Body of pancreas (tissue), 4 donors: ENCODE measurements at regions not wholly inside any gene's neighbourhood (a gene's known extent, or its start where the extent isn't known, plus 50 kb on each side); places are given as distances from the start of the nearest gene placed in this dataset.

ENCODE experiments used
- POLR2A ChIP-seq, 3 donors: fragments of 450-650 bp; IDR thresholded peaks; one replicate each; pipeline ENCODE4 v1.6.1; 2016; ENCODE audit warnings: antibody characterized with exemption in 3 of 3, mild to moderate bottlenecking in 2 of 3
- TF ChIP-seq, protein P1 (sequence below), 7 experiments: fragments of 450-650 bp in 4 of 7; fragments of 200-600 bp in 3 of 7; sonication (generic) in 3 of 7; IDR thresholded peaks; one replicate each; pipeline ENCODE4 v1.5.1; 2016 to 2019; ENCODE audit warnings: antibody characterized with exemption in 7 of 7

DNA sequence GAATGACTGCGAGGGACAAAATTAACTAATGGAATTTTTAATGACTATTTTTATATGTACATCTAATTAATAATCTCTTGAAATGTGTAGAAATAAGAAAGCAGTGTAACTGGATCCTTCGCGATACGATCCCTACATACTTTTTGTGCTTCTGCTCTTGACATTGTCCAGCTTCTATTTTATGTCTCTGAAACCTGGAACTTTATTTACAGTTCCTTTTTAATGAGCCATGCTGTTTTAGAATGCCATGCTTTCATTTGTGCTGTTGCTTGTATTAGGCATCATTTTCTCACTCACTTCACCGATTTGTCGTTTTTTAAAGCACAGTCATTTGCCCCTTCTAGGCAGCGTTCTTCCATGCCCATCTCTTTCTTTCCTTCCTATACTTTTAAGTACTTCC, 301.3 kb downstream of the EDEM1 start:
- TF ChIP-seq, protein P1, sequence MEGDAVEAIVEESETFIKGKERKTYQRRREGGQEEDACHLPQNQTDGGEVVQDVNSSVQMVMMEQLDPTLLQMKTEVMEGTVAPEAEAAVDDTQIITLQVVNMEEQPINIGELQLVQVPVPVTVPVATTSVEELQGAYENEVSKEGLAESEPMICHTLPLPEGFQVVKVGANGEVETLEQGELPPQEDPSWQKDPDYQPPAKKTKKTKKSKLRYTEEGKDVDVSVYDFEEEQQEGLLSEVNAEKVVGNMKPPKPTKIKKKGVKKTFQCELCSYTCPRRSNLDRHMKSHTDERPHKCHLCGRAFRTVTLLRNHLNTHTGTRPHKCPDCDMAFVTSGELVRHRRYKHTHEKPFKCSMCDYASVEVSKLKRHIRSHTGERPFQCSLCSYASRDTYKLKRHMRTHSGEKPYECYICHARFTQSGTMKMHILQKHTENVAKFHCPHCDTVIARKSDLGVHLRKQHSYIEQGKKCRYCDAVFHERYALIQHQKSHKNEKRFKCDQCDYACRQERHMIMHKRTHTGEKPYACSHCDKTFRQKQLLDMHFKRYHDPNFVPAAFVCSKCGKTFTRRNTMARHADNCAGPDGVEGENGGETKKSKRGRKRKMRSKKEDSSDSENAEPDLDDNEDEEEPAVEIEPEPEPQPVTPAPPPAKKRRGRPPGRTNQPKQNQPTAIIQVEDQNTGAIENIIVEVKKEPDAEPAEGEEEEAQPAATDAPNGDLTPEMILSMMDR (IDR thresholded peaks at IDR 0.05): no peak
- no peak for TF ChIP-seq POLR2A (IDR thresholded peaks at IDR 0.05)
